ENCODE measurements at regions not wholly inside any gene's neighbourhood (a gene's known extent, or its start where the extent isn't known, plus 50 kb on each side); places are given as distances from the start of the nearest gene placed in this dataset.

GRCh38 chr15:69606921-69607500, 154.4 kb downstream of the RPLP1 start:
- no peak for TF ChIP-seq CTCF (IDR thresholded peaks at IDR 0.05)
- no peak for TF ChIP-seq POLR2A (IDR thresholded peaks at IDR 0.05)
- no peak for TF ChIP-seq POLR2AphosphoS5 (IDR thresholded peaks at IDR 0.05)
- no peak for TF ChIP-seq EP300 (IDR thresholded peaks at IDR 0.05)

Measured in gastroesophageal sphincter (tissue), 3 donors.